ENCODE measurements at regions not wholly inside any gene's neighbourhood (a gene's known extent, or its start where the extent isn't known, plus 50 kb on each side); places are given as distances from the start of the nearest gene placed in this dataset.

- peaks cover 1% of the 10 kb centered on the region for H3K4me1 Mint-ChIP-seq
- no peak overlapping the region for H3K27ac Mint-ChIP-seq
- no peaks in the 10 kb centered on the region for H3K9me3 ChIP-seq (replicated peaks in 1 of 2; ENCODE audit: control insufficient read depth in 1 of 2, insufficient read depth in 1 of 2, low read length in 2 of 2)
- H3K4me3 ChIP-seq (replicated peaks in 1 of 3; ENCODE audit: low read depth in 2 of 3, low read length in 3 of 3) = no peak overlapping the region
- no peaks in the 10 kb centered on the region for H3K79me2 ChIP-seq (ENCODE audit: insufficient read depth, low read length)
- DNase-seq = no peak
- H3K9ac ChIP-seq (ENCODE audit: insufficient read depth, low read length, poor library complexity, severe bottlenecking) = no peak overlapping the region
- no peaks in the 10 kb centered on the region for H3K36me3 ChIP-seq (replicated peaks in 1 of 2; ENCODE audit: control insufficient read depth in 1 of 2, insufficient read depth in 2 of 2, low read length in 2 of 2)
- no peaks in the 10 kb centered on the region for H3K4me1 ChIP-seq (ENCODE audit: control insufficient read depth in 1 of 2, insufficient read depth in 2 of 2, low read length in 2 of 2)
- H3K27me3 ChIP-seq (ENCODE audit: control insufficient read depth in 2 of 2, insufficient read depth in 2 of 2, low read length in 2 of 2) = peaks cover 0 to 3% of the 10 kb centered on the region in 2 donors
- H3K27ac ChIP-seq (ENCODE audit: low read depth in 1 of 2, low read length in 2 of 2) = no peak overlapping the region
- no CpG with 5 or more reads among the region's 1 CpG for WGBS (ENCODE audit: insufficient coverage)
- no peak overlapping the region for H2AFZ ChIP-seq (ENCODE audit: insufficient read depth, low read depth, low read length, poor library complexity, severe bottlenecking)
- intact Hi-C loops (cut with micrococcal nuclease) = no loop called here
- no peaks in the 10 kb centered on the region for H3K36me3 Mint-ChIP-seq
- H3K4me3 Mint-ChIP-seq = no peak overlapping the region
- no peak for TF ChIP-seq CTCF (IDR thresholded peaks at IDR 0.05)
- H4K20me1 ChIP-seq (ENCODE audit: insufficient read depth, low read length) = no peaks in the 10 kb centered on the region
- peaks cover 0 to 5% (median 3%) of the 10 kb centered on the region in 3 donors for H3K27me3 Mint-ChIP-seq (ENCODE audit: low read depth in 3 of 3)
- H3K4me2 ChIP-seq (replicated peaks; ENCODE audit: extremely low read depth, low read length, poor library complexity, severe bottlenecking) = no peak overlapping the region
- no peaks in the 10 kb centered on the region for H3K9me3 Mint-ChIP-seq
Measured at GRCh38 chr7:17709127-17709526, 231.2 kb downstream of the SNX13 start.

- Mint-ChIP-seq H3K27ac (no peak overlapping the region), H3K36me3 (no peaks in the 10 kb centered on the region), H3K27me3 (ENCODE audit: low read depth in 3 of 3) (peaks cover 0 to 3% (median 1%) of the 10 kb centered on the region in 3 donors), H3K9me3 (no peaks in the 10 kb centered on the region), H3K4me1 (peaks cover 1% of the 10 kb centered on the region), H3K4me3 (no peak overlapping the region)
- no peak overlapping the region for H3K9ac ChIP-seq (ENCODE audit: insufficient read depth, low read length, poor library complexity, severe bottlenecking)
- WGBS (ENCODE audit: insufficient coverage) = no CpG with 5 or more reads among the region's 2 CpGs
- no peaks in the 10 kb centered on the region for H3K4me1 ChIP-seq (ENCODE audit: control insufficient read depth in 1 of 2, insufficient read depth in 2 of 2, low read length in 2 of 2)
- intact Hi-C loops (cut with micrococcal nuclease) = no loop called here
- no peaks in the 10 kb centered on the region for H4K20me1 ChIP-seq (ENCODE audit: insufficient read depth, low read length)
- H3K4me2 ChIP-seq (replicated peaks; ENCODE audit: extremely low read depth, low read length, poor library complexity, severe bottlenecking) = no peak overlapping the region
- no peak overlapping the region for H3K27ac ChIP-seq (ENCODE audit: low read depth in 1 of 2, low read length in 2 of 2)
- H3K79me2 ChIP-seq (ENCODE audit: insufficient read depth, low read length) = no peaks in the 10 kb centered on the region
- no peak for TF ChIP-seq CTCF (IDR thresholded peaks at IDR 0.05)
- no peaks in the 10 kb centered on the region for H3K9me3 ChIP-seq (replicated peaks in 1 of 2; ENCODE audit: control insufficient read depth in 1 of 2, insufficient read depth in 1 of 2, low read length in 2 of 2)
- H2AFZ ChIP-seq (ENCODE audit: insufficient read depth, low read depth, low read length, poor library complexity, severe bottlenecking) = no peak overlapping the region
- H3K4me3 ChIP-seq (replicated peaks in 1 of 3; ENCODE audit: low read depth in 2 of 3, low read length in 3 of 3) = no peak overlapping the region
- H3K27me3 ChIP-seq (ENCODE audit: control insufficient read depth in 2 of 2, insufficient read depth in 2 of 2, low read length in 2 of 2) = peaks cover 0 to 3% of the 10 kb centered on the region in 2 donors
- H3K36me3 ChIP-seq (replicated peaks in 1 of 2; ENCODE audit: control insufficient read depth in 1 of 2, insufficient read depth in 2 of 2, low read length in 2 of 2) = no peaks in the 10 kb centered on the region
- DNase-seq = no peak
Measured at GRCh38 chr7:17709599-17709998, 230.7 kb downstream of the SNX13 start.

All from CD14-positive monocyte (primary cell).